HCT116 (cell line): ENCODE measurements at regions not wholly inside any gene's neighbourhood (a gene's known extent, or its start where the extent isn't known, plus 50 kb on each side); places are given as distances from the start of the nearest gene placed in this dataset.

Experiments
- CTCF ChIP-seq, 3 experiments: fragments of 200-600 bp in 1 of 3; sonication (generic) in 1 of 3; IDR thresholded peaks in 2 of 3; conservative IDR thresholded peaks in 1 of 3; 2 replicates each; pipeline ENCODE4 v1.5.1; 2012 to 2017; ENCODE audit warnings: low read depth in 2 of 3, low read length in 2 of 3, antibody characterized with exemption in 1 of 3, borderline replicate concordance in 1 of 3, control low read depth in 1 of 3, mild to moderate bottlenecking in 1 of 3, mixed read lengths in 1 of 3, mixed run types in 1 of 3, moderate library complexity in 1 of 3; ENCODE audit not compliant: insufficient read depth in 1 of 3
- EGR1 ChIP-seq: IDR thresholded peaks from 2 replicates; pipeline ENCODE4 v1.6.1; 2012; ENCODE audit warnings: low read depth
- EZH2 ChIP-seq: fragments of 200-600 bp; sonication (generic); IDR thresholded peaks from 2 replicates; pipeline ENCODE4 v1.6.1; 2017; ENCODE audit warnings: antibody characterized with exemption, mixed run types
- JUND ChIP-seq: IDR thresholded peaks from 2 replicates; pipeline ENCODE4 v1.6.1; 2012
- POLR2A ChIP-seq: IDR thresholded peaks from 2 replicates; pipeline ENCODE4 v1.7.0; 2011; ENCODE audit warnings: borderline replicate concordance; ENCODE audit not compliant: insufficient read depth, insufficient read length; ENCODE audit errors: extremely low read depth
- POLR2AphosphoS5 ChIP-seq: IDR thresholded peaks from 2 replicates; pipeline ENCODE4 v1.6.1; 2011; ENCODE audit warnings: mild to moderate bottlenecking, low read depth, low read length, moderate library complexity

GRCh38 chr3:144173491-144173890, 201.9 kb downstream of the DIPK2A start:
- TF ChIP-seq POLR2AphosphoS5, result no peak
- TF ChIP-seq EGR1, result no peak
- no peak for TF ChIP-seq JUND
- TF ChIP-seq POLR2A, result no peak
- no peak for TF ChIP-seq CTCF (IDR thresholded peaks at IDR 0.05 in 2 of 3, conservative IDR thresholded peaks at IDR 0.05 in 1 of 3; ENCODE audit: borderline replicate concordance in 1 of 3, insufficient read depth in 1 of 3, low read depth in 2 of 3, low read length in 2 of 3)
- TF ChIP-seq EZH2, result no peak
